CD4-positive, alpha-beta T cell (primary cell): ENCODE measurements at regions not wholly inside any gene's neighbourhood (a gene's known extent, or its start where the extent isn't known, plus 50 kb on each side); places are given as distances from the start of the nearest gene placed in this dataset.

Source experiments
- ATAC-seq: fragments of 200-7000 bp; cut with Tn5 transposase; one replicate; pipeline ENCODE4 v1.10.0; 2022; ENCODE audit warnings: mild to moderate bottlenecking; ENCODE audit not compliant: poor library complexity
- CTCF ChIA-PET: fragments of 350-600 bp; sonication (Branson Sonifier 250); formaldehyde crosslinking; loops from one replicate; lab custom pipeline; 2021; ENCODE audit warnings: antibody characterized with exemption, inconsistent platforms; lab: Charles Lee
- POLR2A ChIA-PET: fragments of 350-600 bp; sonication (Branson Sonifier 250); formaldehyde crosslinking; loops from one replicate; lab custom pipeline; 2021; ENCODE audit warnings: antibody characterized with exemption, inconsistent platforms; lab: Charles Lee
- DNase-seq, 14 experiments: peaks; one replicate each; pipeline ENCODE4 v3.0.0-alpha.2; 2013 to 2020; ENCODE audit warnings: mixed read lengths in 2 of 14
- H3K27ac ChIP-seq, 2 donors: one replicate each; pipeline versions ENCODE4 v1.5.1 to v1.7.0; 2013; ENCODE audit warnings: low read length in 2 of 2, low read depth in 1 of 2, mild to moderate bottlenecking in 1 of 2
- H3K27me3 ChIP-seq, 2 experiments: 1 replicate in 1 of 2; 2 replicates in 1 of 2; pipeline versions ENCODE4 v1.6.1 to v1.7.0; 2013; ENCODE audit warnings: low read length in 2 of 2, control low read depth in 1 of 2, mild to moderate bottlenecking in 1 of 2, moderate library complexity in 1 of 2; ENCODE audit not compliant: insufficient read depth in 2 of 2, control insufficient read depth in 1 of 2
- H3K36me3 ChIP-seq: one replicate; pipeline ENCODE4 v1.6.1; 2013; ENCODE audit warnings: low read length, control low read depth; ENCODE audit not compliant: insufficient read depth
- H3K4me1 ChIP-seq: one replicate; pipeline ENCODE4 v1.6.1; 2013; ENCODE audit warnings: low read length, control low read depth; ENCODE audit not compliant: insufficient read depth
- H3K4me3 ChIP-seq: one replicate; pipeline ENCODE4 v1.5.1; 2013; ENCODE audit warnings: mild to moderate bottlenecking, low read length, moderate library complexity
- H3K9me3 ChIP-seq, 2 experiments: 1 replicate in 1 of 2; 2 replicates in 1 of 2; pipeline versions ENCODE4 v1.6.1 to v1.7.0; 2013; ENCODE audit warnings: low read length in 2 of 2, mild to moderate bottlenecking in 2 of 2, control low read depth in 1 of 2, moderate library complexity in 1 of 2; ENCODE audit not compliant: control insufficient read depth in 1 of 2, insufficient read depth in 1 of 2
- H3K27ac Mint-ChIP-seq: one replicate; pipeline ENCODE4 v1.8.0; 2020; ENCODE audit warnings: mixed read lengths
- H3K27me3 Mint-ChIP-seq: one replicate; pipeline ENCODE4 v1.8.0; 2021; ENCODE audit warnings: mixed read lengths
- H3K36me3 Mint-ChIP-seq: one replicate; pipeline ENCODE4 v1.8.0; 2021; ENCODE audit warnings: low read depth, mixed read lengths
- H3K4me1 Mint-ChIP-seq: one replicate; pipeline ENCODE4 v1.8.0; 2021; ENCODE audit warnings: low read depth, mixed read lengths
- H3K4me3 Mint-ChIP-seq: one replicate; pipeline ENCODE4 v1.8.0; 2020; ENCODE audit warnings: mild to moderate bottlenecking, mixed read lengths
- H3K9me3 Mint-ChIP-seq: one replicate; pipeline ENCODE4 v1.8.0; 2020; ENCODE audit warnings: mixed read lengths
- intact Hi-C, 2 experiments: fragments of 100-400 bp; cut with DNase I in 1 of 2; cut with micrococcal nuclease in 1 of 2; formaldehyde crosslinking; loops; one replicate each; pipeline versions ENCODE4 v1.15.1 to v1.9.0; 2023 to 2025; cut with DNase I, micrococcal nuclease
- TF ChIP-seq, protein P1 (sequence below): fragments of 200-600 bp; IDR thresholded peaks from one replicate; pipeline ENCODE4 v1.8.0; 2022; ENCODE audit warnings: antibody characterized with exemption, mild to moderate bottlenecking

DNA sequence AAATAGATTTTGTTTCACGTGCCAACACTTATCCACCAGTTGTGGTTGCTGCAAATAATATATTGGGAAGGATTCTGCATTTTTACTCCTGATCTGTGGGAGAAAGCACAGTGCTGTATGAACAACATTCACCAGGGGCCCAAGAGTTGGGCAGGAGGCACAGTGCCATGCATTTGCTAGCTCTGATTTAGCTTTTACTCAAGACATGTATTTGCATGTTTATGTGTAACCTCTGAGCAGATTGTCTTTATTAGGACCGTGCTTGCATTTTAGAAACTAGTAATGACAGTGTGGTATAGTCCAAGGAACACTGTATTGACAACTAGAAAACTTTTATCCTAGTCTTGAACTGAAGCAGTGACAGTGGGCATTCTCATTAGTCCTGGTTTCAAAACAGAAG is 133.9 kb upstream of the B3GALT2 start:
- ChIA-PET POLR2A (no interaction called here), CTCF (no interaction called here)
- Histone ChIP-seq H3K4me1 (no peaks in the 10 kb centered on the region), H3K27me3 (no peaks in the 10 kb centered on the region), H3K27ac (no peak overlapping the region), H3K36me3 (no peaks in the 10 kb centered on the region), H3K9me3 (peaks cover 0 to 6% of the 10 kb centered on the region in 2 experiments), H3K4me3 (no peak overlapping the region)
- Mint-ChIP-seq H3K4me1 (no peaks in the 10 kb centered on the region), H3K4me3 (no peak overlapping the region), H3K36me3 (no peaks in the 10 kb centered on the region), H3K9me3 (peaks cover 17% of the 10 kb centered on the region), H3K27ac (no peak overlapping the region), H3K27me3 (no peaks in the 10 kb centered on the region)
- intact Hi-C loops, result no loop called here
- DNase-seq (no peak), ATAC-seq (no peak)
- TF ChIP-seq, protein P1, sequence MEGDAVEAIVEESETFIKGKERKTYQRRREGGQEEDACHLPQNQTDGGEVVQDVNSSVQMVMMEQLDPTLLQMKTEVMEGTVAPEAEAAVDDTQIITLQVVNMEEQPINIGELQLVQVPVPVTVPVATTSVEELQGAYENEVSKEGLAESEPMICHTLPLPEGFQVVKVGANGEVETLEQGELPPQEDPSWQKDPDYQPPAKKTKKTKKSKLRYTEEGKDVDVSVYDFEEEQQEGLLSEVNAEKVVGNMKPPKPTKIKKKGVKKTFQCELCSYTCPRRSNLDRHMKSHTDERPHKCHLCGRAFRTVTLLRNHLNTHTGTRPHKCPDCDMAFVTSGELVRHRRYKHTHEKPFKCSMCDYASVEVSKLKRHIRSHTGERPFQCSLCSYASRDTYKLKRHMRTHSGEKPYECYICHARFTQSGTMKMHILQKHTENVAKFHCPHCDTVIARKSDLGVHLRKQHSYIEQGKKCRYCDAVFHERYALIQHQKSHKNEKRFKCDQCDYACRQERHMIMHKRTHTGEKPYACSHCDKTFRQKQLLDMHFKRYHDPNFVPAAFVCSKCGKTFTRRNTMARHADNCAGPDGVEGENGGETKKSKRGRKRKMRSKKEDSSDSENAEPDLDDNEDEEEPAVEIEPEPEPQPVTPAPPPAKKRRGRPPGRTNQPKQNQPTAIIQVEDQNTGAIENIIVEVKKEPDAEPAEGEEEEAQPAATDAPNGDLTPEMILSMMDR, result no peak

DNA sequence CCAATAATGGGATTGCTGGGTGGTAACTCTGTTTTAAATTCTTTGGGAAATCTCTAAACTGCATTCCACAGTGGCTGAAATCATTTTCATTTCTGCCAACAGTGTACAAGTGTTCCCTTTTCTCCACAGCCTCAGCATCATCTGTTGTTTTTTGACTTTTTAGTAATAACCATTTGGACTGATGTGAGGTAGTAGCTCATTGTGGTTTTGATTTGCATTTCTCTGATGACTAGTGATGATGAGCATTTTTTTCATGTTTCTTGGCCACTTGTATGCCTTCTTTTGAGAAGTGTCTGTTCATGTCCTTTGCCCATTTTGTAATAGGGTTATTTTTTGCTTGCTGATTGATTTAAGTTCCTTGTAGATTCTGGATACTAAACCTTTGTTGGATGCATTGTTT is 131.9 kb upstream of the B3GALT2 start:
- no peak overlapping the region for H3K27ac ChIP-seq
- POLR2A ChIA-PET, result no interaction called here

DNA sequence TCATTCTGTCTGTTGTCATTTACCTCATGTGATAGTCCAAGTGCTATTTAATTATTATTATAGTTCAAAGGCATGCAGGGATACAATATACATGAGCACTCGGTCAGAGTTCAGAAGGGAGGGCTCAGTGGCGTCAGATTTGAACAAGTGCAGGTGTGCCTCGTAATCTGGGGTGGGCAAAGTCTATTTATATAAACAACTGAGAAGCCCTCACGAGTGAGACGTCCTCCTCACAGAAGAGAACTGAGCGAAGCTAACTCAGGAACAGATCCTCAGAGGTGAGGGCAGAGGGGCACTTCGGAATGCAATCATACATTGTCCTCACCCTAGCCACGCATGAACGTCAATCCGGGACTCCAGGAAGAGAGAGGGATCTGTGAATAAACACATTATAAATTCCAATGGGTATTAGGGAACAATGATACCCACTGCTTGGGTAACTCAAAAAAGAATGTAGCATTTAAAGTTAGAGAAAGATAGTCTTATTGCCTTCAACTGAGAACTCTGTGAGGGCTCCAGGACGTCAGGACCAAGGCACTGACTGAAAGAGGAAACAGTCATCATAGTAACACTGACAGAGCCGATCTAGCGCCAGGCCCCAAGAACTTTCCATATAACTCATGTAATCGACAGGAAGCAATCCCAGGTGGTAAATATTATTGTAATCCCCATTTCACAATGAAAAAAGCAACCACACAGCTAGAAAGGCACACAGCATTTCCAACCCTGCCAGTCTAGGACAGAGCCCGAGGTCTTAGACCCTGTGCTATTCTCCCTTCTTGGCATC is 127.1 kb upstream of the B3GALT2 start:
- Mint-ChIP-seq H3K36me3 (no peaks in the 10 kb centered on the region), H3K27me3 (no peaks in the 10 kb centered on the region), H3K27ac (no peak overlapping the region), H3K4me1 (peaks cover 20% of the 10 kb centered on the region), H3K9me3 (no peaks in the 10 kb centered on the region), H3K4me3 (no peak overlapping the region)
- H3K27me3 ChIP-seq, result no peaks in the 10 kb centered on the region
- ChIA-PET POLR2A (no interaction called here), CTCF (no interaction called here)
- intact Hi-C loops, result no loop called here
- H3K4me1 ChIP-seq, result peaks cover 8% of the 10 kb centered on the region
- no peak overlapping the region for H3K4me3 ChIP-seq
- ATAC-seq, result no peak
- no peaks in the 10 kb centered on the region for H3K9me3 ChIP-seq
- no peak overlapping the region for H3K27ac ChIP-seq
- H3K36me3 ChIP-seq, result no peaks in the 10 kb centered on the region
- TF ChIP-seq, protein P1, result no peak
- no peak for DNase-seq

More for the DNA sequence above, 131.9 kb upstream of the B3GALT2 start:
- Mint-ChIP-seq H3K9me3 (peaks cover 13% of the 10 kb centered on the region), H3K36me3 (no peaks in the 10 kb centered on the region), H3K27ac (no peak overlapping the region), H3K4me3 (no peak overlapping the region), H3K4me1 (no peaks in the 10 kb centered on the region), H3K27me3 (no peaks in the 10 kb centered on the region)
- Histone ChIP-seq H3K9me3 (no peaks in the 10 kb centered on the region), H3K4me1 (no peaks in the 10 kb centered on the region), H3K4me3 (no peak overlapping the region), H3K36me3 (no peaks in the 10 kb centered on the region), H3K27me3 (no peaks in the 10 kb centered on the region)
- TF ChIP-seq, protein P1, result no peak
- DNase-seq, result no peak
- intact Hi-C loops, result no loop called here
- no peak for ATAC-seq
- CTCF ChIA-PET, result interaction anchor here (1.3 kb wide), 1 partner anchor 16 kb away, joined by 3 read pairs; no protein-coding TSS in a partner anchor
